ENCODE measurements at regions not wholly inside any gene's neighbourhood (a gene's known extent, or its start where the extent isn't known, plus 50 kb on each side); places are given as distances from the start of the nearest gene placed in this dataset.

DNA sequence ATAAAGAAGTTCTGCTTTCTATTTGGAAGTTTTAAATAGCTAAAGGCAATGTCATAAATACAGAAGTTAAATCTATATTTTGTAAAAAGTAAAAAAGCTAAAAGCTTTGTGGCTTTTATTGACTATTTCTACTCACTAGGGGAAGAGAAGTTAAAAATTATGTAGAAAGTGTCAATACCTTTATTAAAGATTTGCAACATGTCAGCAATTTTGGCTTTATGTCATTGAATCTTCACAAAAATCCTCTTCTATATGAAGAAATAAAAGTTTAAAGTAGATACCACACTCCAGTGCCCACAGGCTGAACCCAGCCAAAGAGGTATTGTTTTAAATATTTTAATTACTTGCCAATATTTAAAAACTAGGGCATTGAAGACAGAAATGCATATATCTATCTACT is 160.6 kb upstream of the HSF2 start:
- TF ChIP-seq, protein P1, sequence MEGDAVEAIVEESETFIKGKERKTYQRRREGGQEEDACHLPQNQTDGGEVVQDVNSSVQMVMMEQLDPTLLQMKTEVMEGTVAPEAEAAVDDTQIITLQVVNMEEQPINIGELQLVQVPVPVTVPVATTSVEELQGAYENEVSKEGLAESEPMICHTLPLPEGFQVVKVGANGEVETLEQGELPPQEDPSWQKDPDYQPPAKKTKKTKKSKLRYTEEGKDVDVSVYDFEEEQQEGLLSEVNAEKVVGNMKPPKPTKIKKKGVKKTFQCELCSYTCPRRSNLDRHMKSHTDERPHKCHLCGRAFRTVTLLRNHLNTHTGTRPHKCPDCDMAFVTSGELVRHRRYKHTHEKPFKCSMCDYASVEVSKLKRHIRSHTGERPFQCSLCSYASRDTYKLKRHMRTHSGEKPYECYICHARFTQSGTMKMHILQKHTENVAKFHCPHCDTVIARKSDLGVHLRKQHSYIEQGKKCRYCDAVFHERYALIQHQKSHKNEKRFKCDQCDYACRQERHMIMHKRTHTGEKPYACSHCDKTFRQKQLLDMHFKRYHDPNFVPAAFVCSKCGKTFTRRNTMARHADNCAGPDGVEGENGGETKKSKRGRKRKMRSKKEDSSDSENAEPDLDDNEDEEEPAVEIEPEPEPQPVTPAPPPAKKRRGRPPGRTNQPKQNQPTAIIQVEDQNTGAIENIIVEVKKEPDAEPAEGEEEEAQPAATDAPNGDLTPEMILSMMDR (IDR thresholded peaks at IDR 0.05): no peak
- Histone ChIP-seq H3K27ac (no peak overlapping the region), H3K36me3 (no peaks in the 10 kb centered on the region), H3K4me3 (no peak overlapping the region), H3K27me3 (no peaks in the 10 kb centered on the region), H3K4me1 (no peaks in the 10 kb centered on the region), H3K9me3 (peaks cover 0 to 16% of the 10 kb centered on the region in 2 donors)
- DNase-seq (ENCODE audit: low spot score): no peak

- H3K4me3 ChIP-seq: no peak overlapping the region
- H3K27ac ChIP-seq: no peak overlapping the region
- H3K4me1 ChIP-seq: no peaks in the 10 kb centered on the region
- H3K9me3 ChIP-seq: peaks cover 0 to 27% of the 10 kb centered on the region in 2 donors
- no peaks in the 10 kb centered on the region for H3K36me3 ChIP-seq
- no peaks in the 10 kb centered on the region for H3K27me3 ChIP-seq
- TF ChIP-seq, protein P1 (IDR thresholded peaks at IDR 0.05): no peak
- no peak for DNase-seq (ENCODE audit: low spot score)
Observed at GRCh38 chr6:122246906-122247658, 152.4 kb upstream of the HSF2 start.

- no peaks in the 10 kb centered on the region for H3K27me3 ChIP-seq
- no peaks in the 10 kb centered on the region for H3K4me1 ChIP-seq
- TF ChIP-seq, protein P1 (IDR thresholded peaks at IDR 0.05): no peak
- no peaks in the 10 kb centered on the region for H3K36me3 ChIP-seq
- H3K9me3 ChIP-seq: peaks cover 0 to 18% of the 10 kb centered on the region in 2 donors
- H3K4me3 ChIP-seq: no peak overlapping the region
- no peak for DNase-seq (ENCODE audit: low spot score)
- no peak overlapping the region for H3K27ac ChIP-seq
Observed at GRCh38 chr6:122248001-122248669, 151.3 kb upstream of the HSF2 start.

- H3K27me3 ChIP-seq: no peaks in the 10 kb centered on the region
- no peak overlapping the region for H3K4me3 ChIP-seq
- no peaks in the 10 kb centered on the region for H3K4me1 ChIP-seq
- no peaks in the 10 kb centered on the region for H3K36me3 ChIP-seq
- TF ChIP-seq, protein P1 (IDR thresholded peaks at IDR 0.05): no peak
- DNase-seq (ENCODE audit: low spot score): no peak
- H3K27ac ChIP-seq: no peak overlapping the region
- H3K9me3 ChIP-seq: peaks cover 0 to 11% of the 10 kb centered on the region in 2 donors
Observed at GRCh38 chr6:122248844-122249243, 150.6 kb upstream of the HSF2 start.

GRCh38 chr6:122258839-122259238 is 140.6 kb upstream of the HSF2 start:
- Histone ChIP-seq H3K4me3 (no peak overlapping the region), H3K27me3 (no peaks in the 10 kb centered on the region), H3K4me1 (no peaks in the 10 kb centered on the region), H3K36me3 (no peaks in the 10 kb centered on the region), H3K9me3 (no peaks in the 10 kb centered on the region), H3K27ac (no peak overlapping the region)
- TF ChIP-seq, protein P1 (IDR thresholded peaks at IDR 0.05): no peak
- DNase-seq (ENCODE audit: low spot score): no peak
